Esophagus muscularis mucosa (tissue), 4 donors: ENCODE measurements at regions not wholly inside any gene's neighbourhood (a gene's known extent, or its start where the extent isn't known, plus 50 kb on each side); places are given as distances from the start of the nearest gene placed in this dataset.

Experiments used
- DNase-seq: peaks from one replicate; pipeline ENCODE4 v3.0.0-alpha.2; 2017; ENCODE audit errors: extremely low spot score
- H3K27ac ChIP-seq, 4 donors: fragments of 200-600 bp; sonication (generic); replicated peaks in 1 of 4; 1 replicate in 3 of 4; 2 replicates in 1 of 4; pipeline ENCODE4 v1.5.1; 2016 to 2019; ENCODE audit warnings: mild to moderate bottlenecking in 1 of 4
- H3K27me3 ChIP-seq, 4 donors: fragments of 200-600 bp; sonication (generic); one replicate each; pipeline versions ENCODE4 v1.5.1 to v1.6.0; 2016 to 2019
- H3K36me3 ChIP-seq, 4 donors: fragments of 200-600 bp; sonication (generic); one replicate each; pipeline ENCODE4 v1.5.1; 2016 to 2019
- H3K4me1 ChIP-seq, 4 donors: fragments of 200-600 bp; sonication (generic); one replicate each; pipeline ENCODE4 v1.5.1; 2016 to 2019
- H3K4me3 ChIP-seq, 4 donors: fragments of 200-600 bp; sonication (generic); 1 replicate in 2 of 4; 2 replicates in 2 of 4; pipeline ENCODE4 v1.5.1; 2016 to 2019; ENCODE audit warnings: mild to moderate bottlenecking in 4 of 4, moderate library complexity in 1 of 4
- H3K9me3 ChIP-seq, 4 donors: fragments of 200-600 bp; sonication (generic); 1 replicate in 3 of 4; 2 replicates in 1 of 4; pipeline ENCODE4 v1.5.1; 2016 to 2019
- EP300 ChIP-seq: sonication (generic); formaldehyde crosslinking; IDR thresholded peaks from one replicate; pipeline ENCODE4 v1.6.1; 2017; ENCODE audit warnings: antibody characterized with exemption
- POLR2A ChIP-seq: fragments of 450-650 bp; IDR thresholded peaks from one replicate; pipeline ENCODE4 v1.6.1; 2017; ENCODE audit warnings: antibody characterized with exemption, moderate library complexity, mild to moderate bottlenecking, low read depth
- POLR2AphosphoS5 ChIP-seq, 2 donors: sonication (generic); formaldehyde crosslinking; IDR thresholded peaks; one replicate each; pipeline ENCODE4 v1.6.1; 2017; ENCODE audit warnings: antibody characterized with exemption in 2 of 2
- WGBS: methylation state at CpG from one replicate; pipeline ENCODE4 v1.1.5; 2018; 5-methylcytosine and 5-hydroxymethylcytosine counted together
- intact Hi-C: fragments of 100-400 bp; cut with DNase I; formaldehyde crosslinking; loops from one replicate; pipeline ENCODE4 v1.15.1; 2023
- TF ChIP-seq, protein P1 (sequence below), 3 experiments: fragments of 200-600 bp in 2 of 3; fragments of 450-650 bp in 1 of 3; sonication (generic) in 2 of 3; IDR thresholded peaks; one replicate each; pipeline ENCODE4 v1.5.1; 2017 to 2019; ENCODE audit warnings: antibody characterized with exemption in 3 of 3, mild to moderate bottlenecking in 2 of 3, moderate library complexity in 1 of 3

DNA sequence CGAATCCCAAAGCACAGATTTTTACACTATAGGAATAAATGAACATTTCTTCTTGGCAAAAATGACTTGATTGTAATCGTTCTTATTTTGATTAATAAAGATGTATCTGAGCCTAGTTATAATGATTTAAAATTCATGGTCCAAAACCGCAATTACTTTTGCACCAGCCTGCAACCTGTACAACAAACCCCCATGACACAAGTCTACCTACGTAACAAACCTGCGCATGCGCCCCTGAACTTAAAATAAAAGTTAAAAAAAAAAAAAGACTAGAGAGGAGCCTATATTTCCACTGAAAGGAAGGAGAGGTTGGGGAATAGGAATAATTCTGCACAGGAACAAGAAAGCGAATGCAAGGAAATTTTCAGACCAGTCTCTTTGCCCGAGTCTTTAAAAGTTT, 145.2 kb downstream of the SCARB1 start:
- intact Hi-C loops: no loop called here
- H3K4me1 ChIP-seq: peaks cover 29 to 51% (median 40%) of the 10 kb centered on the region in 4 donors
- H3K27me3 ChIP-seq: no peaks in the 10 kb centered on the region
- TF ChIP-seq POLR2A (no peak), POLR2AphosphoS5 (IDR thresholded peaks at IDR 0.05) (no peak), EP300 (no peak)
- TF ChIP-seq, protein P1, sequence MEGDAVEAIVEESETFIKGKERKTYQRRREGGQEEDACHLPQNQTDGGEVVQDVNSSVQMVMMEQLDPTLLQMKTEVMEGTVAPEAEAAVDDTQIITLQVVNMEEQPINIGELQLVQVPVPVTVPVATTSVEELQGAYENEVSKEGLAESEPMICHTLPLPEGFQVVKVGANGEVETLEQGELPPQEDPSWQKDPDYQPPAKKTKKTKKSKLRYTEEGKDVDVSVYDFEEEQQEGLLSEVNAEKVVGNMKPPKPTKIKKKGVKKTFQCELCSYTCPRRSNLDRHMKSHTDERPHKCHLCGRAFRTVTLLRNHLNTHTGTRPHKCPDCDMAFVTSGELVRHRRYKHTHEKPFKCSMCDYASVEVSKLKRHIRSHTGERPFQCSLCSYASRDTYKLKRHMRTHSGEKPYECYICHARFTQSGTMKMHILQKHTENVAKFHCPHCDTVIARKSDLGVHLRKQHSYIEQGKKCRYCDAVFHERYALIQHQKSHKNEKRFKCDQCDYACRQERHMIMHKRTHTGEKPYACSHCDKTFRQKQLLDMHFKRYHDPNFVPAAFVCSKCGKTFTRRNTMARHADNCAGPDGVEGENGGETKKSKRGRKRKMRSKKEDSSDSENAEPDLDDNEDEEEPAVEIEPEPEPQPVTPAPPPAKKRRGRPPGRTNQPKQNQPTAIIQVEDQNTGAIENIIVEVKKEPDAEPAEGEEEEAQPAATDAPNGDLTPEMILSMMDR (IDR thresholded peaks at IDR 0.05): no peak
- H3K27ac ChIP-seq: no peak overlapping the region
- DNase-seq: no peak
- no peaks in the 10 kb centered on the region for H3K9me3 ChIP-seq
- WGBS: 93% methylated on average over 8 of the region's 8 CpGs
- H3K4me3 ChIP-seq: no peak overlapping the region
- no peaks in the 10 kb centered on the region for H3K36me3 ChIP-seq

DNA sequence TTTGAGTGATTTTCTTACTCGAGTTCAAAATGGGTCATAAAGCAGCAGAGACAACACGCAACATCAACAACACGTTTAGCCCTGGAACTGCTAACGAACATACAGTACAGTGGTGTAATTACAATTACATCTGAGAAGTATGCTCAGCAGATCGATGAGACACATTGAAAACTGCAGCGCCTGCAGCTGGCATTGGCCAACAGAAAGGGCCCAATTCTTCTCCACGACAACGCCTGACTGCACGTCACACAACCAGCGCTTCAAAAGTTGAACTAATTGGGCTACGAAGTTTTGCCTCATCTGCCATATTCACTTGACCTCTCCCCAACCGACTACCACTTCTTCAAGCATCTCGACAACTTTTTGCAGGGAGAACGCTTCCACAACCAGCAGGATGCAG, 145.6 kb downstream of the SCARB1 start:
- intact Hi-C loops: no loop called here
- Histone ChIP-seq H3K36me3 (no peaks in the 10 kb centered on the region), H3K4me3 (no peak overlapping the region), H3K9me3 (no peaks in the 10 kb centered on the region), H3K4me1 (peaks cover 33 to 55% (median 44%) of the 10 kb centered on the region in 4 donors), H3K27ac (no peak overlapping the region), H3K27me3 (no peaks in the 10 kb centered on the region)
- 89% methylated on average over 14 of the region's 14 CpGs for WGBS
- no peak for DNase-seq
- no peak for TF ChIP-seq EP300
- TF ChIP-seq, protein P1 (IDR thresholded peaks at IDR 0.05): no peak
- no peak for TF ChIP-seq POLR2A
- TF ChIP-seq POLR2AphosphoS5 (IDR thresholded peaks at IDR 0.05): no peak

DNA sequence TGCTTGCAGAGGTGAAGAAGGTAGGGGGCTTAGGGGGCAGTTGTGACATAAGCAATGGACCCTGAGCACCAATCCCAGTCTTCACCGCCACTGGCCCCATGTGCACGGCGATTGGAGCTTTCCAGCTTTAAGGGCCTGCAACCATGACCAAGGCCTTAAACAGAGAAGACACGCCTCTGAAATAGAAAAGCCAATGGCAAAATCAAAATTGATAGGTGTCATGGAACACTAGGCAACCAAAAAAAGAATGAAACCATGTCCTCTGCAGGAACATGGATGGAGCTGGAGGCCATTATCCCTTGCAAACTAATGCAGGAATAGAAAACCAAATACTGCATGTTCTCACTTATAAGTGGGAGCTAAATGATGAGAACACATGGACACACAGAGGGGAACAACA, 146.3 kb downstream of the SCARB1 start:
- Histone ChIP-seq H3K4me1 (peaks cover 36 to 60% (median 47%) of the 10 kb centered on the region in 4 donors), H3K4me3 (no peak overlapping the region), H3K9me3 (no peaks in the 10 kb centered on the region), H3K27ac (no peak overlapping the region), H3K36me3 (no peaks in the 10 kb centered on the region), H3K27me3 (no peaks in the 10 kb centered on the region)
- no peak for DNase-seq
- WGBS: 98% methylated on average over 4 of the region's 4 CpGs
- intact Hi-C loops: no loop called here
- TF ChIP-seq, protein P1 (IDR thresholded peaks at IDR 0.05): no peak
- TF ChIP-seq POLR2A (no peak), EP300 (no peak), POLR2AphosphoS5 (IDR thresholded peaks at IDR 0.05) (no peak)

DNA sequence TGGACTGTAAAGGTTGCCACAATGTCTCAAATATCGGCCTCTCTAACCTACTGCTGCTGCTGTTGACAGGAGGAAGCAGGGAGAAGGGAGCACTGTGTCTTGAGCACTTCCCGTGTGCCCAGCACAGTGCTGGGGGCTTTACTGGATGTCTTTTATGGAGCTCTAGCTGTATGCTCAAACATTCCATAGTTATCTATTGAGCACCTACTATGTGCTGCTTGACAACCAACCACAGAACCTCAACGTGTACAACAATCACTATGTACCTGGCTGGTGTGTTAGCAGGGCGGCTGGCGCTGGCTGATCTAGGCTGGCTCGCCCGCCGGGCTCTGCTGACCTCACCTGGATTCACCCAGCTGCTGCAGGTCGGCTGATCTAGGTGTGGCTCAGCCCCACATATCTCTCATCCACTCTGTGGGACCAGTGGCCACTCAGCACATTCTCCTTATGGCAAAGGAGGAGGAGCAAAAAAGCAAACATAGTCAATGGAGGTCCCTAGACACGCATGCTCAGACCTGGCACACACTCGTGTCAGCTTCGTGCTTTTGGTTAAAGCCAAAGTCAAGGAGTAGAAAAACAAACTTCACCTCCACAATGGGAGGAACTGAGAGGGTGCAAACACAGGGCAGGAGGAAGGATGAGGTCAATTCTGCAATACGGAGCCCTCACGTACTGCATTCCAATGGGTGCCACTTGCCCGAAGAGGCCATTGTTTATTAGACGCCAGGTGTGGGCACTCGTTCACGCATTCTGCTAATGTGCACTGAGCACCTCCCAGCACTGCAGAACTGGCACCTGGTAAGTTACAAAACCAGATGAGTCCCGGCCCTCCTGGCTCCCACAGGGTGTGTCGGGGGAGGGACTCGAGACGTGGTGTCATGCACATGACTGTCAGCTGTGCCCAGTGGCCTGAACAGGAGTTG, 147.2 kb downstream of the SCARB1 start:
- intact Hi-C loops: no loop called here
- H3K36me3 ChIP-seq: no peaks in the 10 kb centered on the region
- no peaks in the 10 kb centered on the region for H3K9me3 ChIP-seq
- H3K27me3 ChIP-seq: no peaks in the 10 kb centered on the region
- H3K4me1 ChIP-seq: peaks cover 36 to 55% (median 41%) of the 10 kb centered on the region in 4 donors
- TF ChIP-seq POLR2A: no peak
- TF ChIP-seq, protein P1 (IDR thresholded peaks at IDR 0.05): no peak
- no peak for TF ChIP-seq POLR2AphosphoS5 (IDR thresholded peaks at IDR 0.05)
- TF ChIP-seq EP300: no peak
- no peak overlapping the region for H3K27ac ChIP-seq
- no peak overlapping the region for H3K4me3 ChIP-seq
- DNase-seq: no peak
- 88% methylated on average over 15 of the region's 22 CpGs for WGBS
